Neural cell (in vitro differentiated cells): ENCODE measurements at regions not wholly inside any gene's neighbourhood (a gene's known extent, or its start where the extent isn't known, plus 50 kb on each side); places are given as distances from the start of the nearest gene placed in this dataset.

Experiments
- H2AFZ ChIP-seq: fragments of 200-600, 300-800 bp; sonication (generic), shearing (Covaris generic); 2 replicates; pipeline ENCODE4 v1.6.0; 2014; ENCODE audit warnings: low read depth, mild to moderate bottlenecking, antibody characterized with exemption, low read length, moderate library complexity
- H3F3A ChIP-seq: fragments of 200-600 bp; shearing (Covaris generic); 2 replicates; pipeline ENCODE4 v1.6.1; 2016; ENCODE audit warnings: mild to moderate bottlenecking, moderate library complexity, mixed read lengths, antibody characterized with exemption, low read length; ENCODE audit not compliant: insufficient read depth, poor library complexity, severe bottlenecking
- H3K27ac ChIP-seq: fragments of 200-600, 300-800 bp; sonication (generic), shearing (Covaris generic); 2 replicates; pipeline ENCODE4 v1.5.1; 2014; ENCODE audit warnings: mild to moderate bottlenecking, low read length, moderate library complexity
- H3K27me3 ChIP-seq: fragments of 300-800, 200-600 bp; sonication (generic), shearing (Covaris generic); 2 replicates; pipeline ENCODE4 v1.6.0; 2014; ENCODE audit warnings: mild to moderate bottlenecking, low read depth, low read length, moderate library complexity; ENCODE audit not compliant: insufficient read depth
- H3K36me3 ChIP-seq: fragments of 300-800, 200-600 bp; sonication (generic), shearing (Covaris generic); 2 replicates; pipeline ENCODE4 v1.5.1; 2014; ENCODE audit warnings: mild to moderate bottlenecking, antibody characterized with exemption, low read length, moderate library complexity; ENCODE audit not compliant: insufficient read depth
- H3K4me2 ChIP-seq: fragments of 300-800, 200-600 bp; sonication (generic), shearing (Covaris generic); 2 replicates; pipeline ENCODE4 v1.6.0; 2014; ENCODE audit warnings: mild to moderate bottlenecking, low read length
- H3K4me3 ChIP-seq: fragments of 300-800, 200-600 bp; sonication (generic), shearing (Covaris generic); 2 replicates; pipeline ENCODE4 v1.5.1; 2014; ENCODE audit warnings: mild to moderate bottlenecking, low read length, moderate library complexity
- H3K79me2 ChIP-seq: fragments of 200-600 bp; shearing (Covaris generic); replicated peaks from 2 replicates; pipeline ENCODE4 v1.6.0; 2014; ENCODE audit warnings: mild to moderate bottlenecking, low read length, moderate library complexity; ENCODE audit not compliant: insufficient read depth
- H3K9ac ChIP-seq: fragments of 300-800, 200-600 bp; sonication (generic), shearing (Covaris generic); 2 replicates; pipeline ENCODE4 v1.6.1; 2016; ENCODE audit warnings: mild to moderate bottlenecking, low read length, mixed read lengths
- H3K9me2 ChIP-seq: fragments of 200-600 bp; shearing (Covaris generic); 2 replicates; pipeline ENCODE4 v1.6.1; 2016; ENCODE audit warnings: mild to moderate bottlenecking, low read length, mixed read lengths; ENCODE audit not compliant: insufficient read depth
- H3K9me3 ChIP-seq: fragments of 200-600, 300-800 bp; sonication (generic), shearing (Covaris generic); 2 replicates; pipeline ENCODE4 v1.6.1; 2016; ENCODE audit warnings: mild to moderate bottlenecking, mixed run types, low read length, moderate library complexity, mixed read lengths
- H4K20me1 ChIP-seq: fragments of 200-600 bp; shearing (Covaris generic); 2 replicates; pipeline ENCODE4 v1.6.1; 2016; ENCODE audit warnings: mild to moderate bottlenecking, mixed run types; ENCODE audit not compliant: insufficient read depth
- EP300 ChIP-seq: fragments of 450-650 bp; conservative IDR thresholded peaks from 2 replicates; pipeline ENCODE4 v1.6.1; 2014; ENCODE audit warnings: antibody characterized with exemption, mild to moderate bottlenecking, moderate library complexity; ENCODE audit not compliant: poor library complexity, severe bottlenecking
- EZH2 ChIP-seq: fragments of 200-600, 300-800 bp; shearing (Covaris generic), sonication (generic); IDR thresholded peaks from 2 replicates; pipeline ENCODE4 v1.6.1; 2014; ENCODE audit warnings: antibody characterized with exemption, low read length, borderline replicate concordance, mild to moderate bottlenecking; ENCODE audit not compliant: insufficient read depth, poor library complexity, severe bottlenecking
- MXI1 ChIP-seq: fragments of 450-650 bp; conservative IDR thresholded peaks from 2 replicates; pipeline ENCODE4 v1.6.1; 2014; ENCODE audit warnings: antibody characterized with exemption, mild to moderate bottlenecking; ENCODE audit not compliant: poor library complexity, severe bottlenecking
- POLR2AphosphoS5 ChIP-seq: IDR thresholded peaks from 2 replicates; pipeline ENCODE4 v1.6.1; 2012
- RAD21 ChIP-seq: fragments of 450-650 bp; conservative IDR thresholded peaks from 2 replicates; pipeline ENCODE4 v1.6.1; 2014; ENCODE audit warnings: antibody characterized with exemption, mild to moderate bottlenecking, moderate library complexity
- REST ChIP-seq: IDR thresholded peaks from 2 replicates; pipeline ENCODE4 v1.6.1; 2012; ENCODE audit warnings: borderline replicate concordance
- SMC3 ChIP-seq: fragments of 450-650 bp; conservative IDR thresholded peaks from 2 replicates; pipeline ENCODE4 v1.6.1; 2014; ENCODE audit warnings: antibody characterized with exemption, mild to moderate bottlenecking, moderate library complexity; ENCODE audit not compliant: poor library complexity
- TF ChIP-seq, protein P1 (sequence below): fragments of 450-650 bp; IDR thresholded peaks from 2 replicates; pipeline ENCODE4 v1.5.1; 2014; ENCODE audit warnings: antibody characterized with exemption, mild to moderate bottlenecking, moderate library complexity; ENCODE audit not compliant: poor library complexity, severe bottlenecking

DNA sequence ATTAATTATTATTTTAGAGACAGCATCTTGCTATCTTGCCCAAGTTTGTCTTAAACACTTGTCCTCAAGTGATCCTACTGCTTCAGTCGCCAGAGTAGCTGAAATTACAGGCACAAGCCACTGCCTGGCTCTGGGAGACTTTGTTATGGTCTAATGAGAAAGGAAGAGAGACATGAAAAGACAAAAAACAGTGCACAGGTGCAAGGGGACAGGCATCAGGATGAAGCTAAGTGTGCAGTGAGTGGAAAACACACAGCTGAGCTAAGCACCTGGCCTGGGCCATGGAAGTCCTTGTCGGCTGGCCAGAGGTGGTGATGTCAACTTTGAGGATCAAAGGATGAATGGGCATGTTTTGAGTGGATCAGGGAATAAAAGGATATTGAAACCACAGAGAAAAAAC is 102.7 kb downstream of the HS3ST1 start:
- Histone ChIP-seq H4K20me1 (no peaks in the 10 kb centered on the region), H3K4me3 (no peak overlapping the region), H3K9ac (no peak overlapping the region), H3K27me3 (no peaks in the 10 kb centered on the region), H3K79me2 (no peaks in the 10 kb centered on the region), H3F3A (no peaks in the 10 kb centered on the region), H3K4me2 (no peak overlapping the region), H3K36me3 (no peaks in the 10 kb centered on the region), H3K9me2 (no peaks in the 10 kb centered on the region), H3K9me3 (peaks cover 7% of the 10 kb centered on the region), H2AFZ (no peak overlapping the region), H3K27ac (no peak overlapping the region)
- no peak for TF ChIP-seq EP300
- no peak for TF ChIP-seq POLR2AphosphoS5

GRCh38 chr4:11323771-11324170 is 104.9 kb downstream of the HS3ST1 start:
- Histone ChIP-seq H3K9ac (no peak overlapping the region), H3K79me2 (no peaks in the 10 kb centered on the region), H3K27ac (no peak overlapping the region), H3K4me2 (no peak overlapping the region), H3K36me3 (no peaks in the 10 kb centered on the region), H3K27me3 (no peaks in the 10 kb centered on the region), H3F3A (no peaks in the 10 kb centered on the region), H3K9me3 (peaks cover 7% of the 10 kb centered on the region), H4K20me1 (no peaks in the 10 kb centered on the region), H2AFZ (no peak overlapping the region), H3K4me3 (no peak overlapping the region), H3K9me2 (no peaks in the 10 kb centered on the region)
- TF ChIP-seq REST = no peak
- TF ChIP-seq POLR2AphosphoS5 = no peak
- no peak for TF ChIP-seq MXI1
- TF ChIP-seq SMC3 = no peak
- TF ChIP-seq, protein P1, sequence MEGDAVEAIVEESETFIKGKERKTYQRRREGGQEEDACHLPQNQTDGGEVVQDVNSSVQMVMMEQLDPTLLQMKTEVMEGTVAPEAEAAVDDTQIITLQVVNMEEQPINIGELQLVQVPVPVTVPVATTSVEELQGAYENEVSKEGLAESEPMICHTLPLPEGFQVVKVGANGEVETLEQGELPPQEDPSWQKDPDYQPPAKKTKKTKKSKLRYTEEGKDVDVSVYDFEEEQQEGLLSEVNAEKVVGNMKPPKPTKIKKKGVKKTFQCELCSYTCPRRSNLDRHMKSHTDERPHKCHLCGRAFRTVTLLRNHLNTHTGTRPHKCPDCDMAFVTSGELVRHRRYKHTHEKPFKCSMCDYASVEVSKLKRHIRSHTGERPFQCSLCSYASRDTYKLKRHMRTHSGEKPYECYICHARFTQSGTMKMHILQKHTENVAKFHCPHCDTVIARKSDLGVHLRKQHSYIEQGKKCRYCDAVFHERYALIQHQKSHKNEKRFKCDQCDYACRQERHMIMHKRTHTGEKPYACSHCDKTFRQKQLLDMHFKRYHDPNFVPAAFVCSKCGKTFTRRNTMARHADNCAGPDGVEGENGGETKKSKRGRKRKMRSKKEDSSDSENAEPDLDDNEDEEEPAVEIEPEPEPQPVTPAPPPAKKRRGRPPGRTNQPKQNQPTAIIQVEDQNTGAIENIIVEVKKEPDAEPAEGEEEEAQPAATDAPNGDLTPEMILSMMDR = no peak
- TF ChIP-seq RAD21 = no peak
- no peak for TF ChIP-seq EP300

DNA sequence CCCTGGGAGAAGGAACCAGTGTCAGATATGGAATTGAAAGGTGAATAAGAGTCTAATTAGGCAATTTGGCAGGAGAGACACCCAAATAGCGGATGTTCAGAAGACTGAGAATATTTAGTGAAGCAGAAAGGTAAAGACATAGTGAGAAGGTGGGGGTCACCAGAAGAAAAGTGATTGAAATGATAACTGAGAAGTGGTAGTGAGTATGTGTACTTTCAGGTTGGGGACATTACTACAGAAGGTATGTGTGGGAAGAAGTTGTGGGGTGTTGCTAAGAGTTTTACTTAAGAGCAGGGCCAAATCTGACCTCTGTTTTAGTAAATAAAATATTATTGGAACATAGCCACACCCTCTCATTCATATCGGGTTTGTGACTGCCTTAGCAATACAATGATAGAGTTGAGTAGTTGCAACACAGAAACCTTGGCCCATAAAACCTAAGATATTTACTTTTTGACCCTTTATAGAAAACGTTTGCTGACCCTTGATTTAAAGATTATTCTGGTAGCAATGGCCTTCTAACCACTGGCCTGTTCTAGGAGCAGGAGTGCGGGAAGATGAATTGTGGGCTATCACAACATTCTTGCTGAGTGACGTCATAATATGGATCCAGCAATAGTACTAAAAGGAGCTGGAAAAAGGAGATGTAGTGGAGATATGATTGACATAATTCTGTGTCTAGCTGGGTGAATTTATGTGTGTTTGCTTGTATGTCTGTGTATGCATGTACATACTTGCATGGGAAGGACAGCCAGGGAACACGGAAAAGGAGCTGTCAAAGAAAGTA is 115.3 kb downstream of the HS3ST1 start:
- H3F3A ChIP-seq = no peaks in the 10 kb centered on the region
- H3K79me2 ChIP-seq = no peaks in the 10 kb centered on the region
- H3K9me3 ChIP-seq = no peaks in the 10 kb centered on the region
- H4K20me1 ChIP-seq = no peaks in the 10 kb centered on the region
- H3K9ac ChIP-seq = no peak overlapping the region
- H3K4me2 ChIP-seq = no peak overlapping the region
- no peaks in the 10 kb centered on the region for H3K36me3 ChIP-seq
- H3K4me3 ChIP-seq = no peak overlapping the region
- TF ChIP-seq EP300 = no peak
- no peak for TF ChIP-seq REST
- TF ChIP-seq EZH2 = no peak
- no peaks in the 10 kb centered on the region for H3K9me2 ChIP-seq
- no peak overlapping the region for H2AFZ ChIP-seq
- H3K27ac ChIP-seq = no peak overlapping the region
- H3K27me3 ChIP-seq = no peaks in the 10 kb centered on the region
